H9 (cell line): ENCODE measurements at regions not wholly inside any gene's neighbourhood (a gene's known extent, or its start where the extent isn't known, plus 50 kb on each side); places are given as distances from the start of the nearest gene placed in this dataset.

ENCODE experiments used
- DNase-seq: peaks from one replicate; pipeline ENCODE4 v3.0.0-alpha.2; 2017
- H2AFZ ChIP-seq: one replicate; pipeline ENCODE4 v1.6.1; 2013; ENCODE audit warnings: mild to moderate bottlenecking, low read length, control low read depth, moderate library complexity
- H2AK5ac ChIP-seq: 2 replicates; pipeline ENCODE4 v1.6.1; 2013; ENCODE audit warnings: low read length, control low read depth, mixed read lengths; ENCODE audit not compliant: insufficient read length
- H2BK120ac ChIP-seq: one replicate; pipeline ENCODE4 v1.6.1; 2013; ENCODE audit warnings: low read depth, mild to moderate bottlenecking, low read length, control low read depth, inconsistent platforms; ENCODE audit not compliant: poor library complexity, severe bottlenecking
- H2BK12ac ChIP-seq: 2 replicates; pipeline ENCODE4 v1.6.1; 2013; ENCODE audit warnings: low read length, control low read depth, mixed read lengths, low read depth; ENCODE audit not compliant: insufficient read length
- H2BK15ac ChIP-seq: 2 replicates; pipeline ENCODE4 v1.6.1; 2013; ENCODE audit warnings: low read depth, low read length, control low read depth
- H2BK20ac ChIP-seq: one replicate; pipeline ENCODE4 v1.6.1; 2013; ENCODE audit warnings: low read depth, mild to moderate bottlenecking, low read length, control low read depth, inconsistent platforms; ENCODE audit not compliant: poor library complexity, severe bottlenecking
- H2BK5ac ChIP-seq: 2 replicates; pipeline ENCODE4 v1.6.1; 2013; ENCODE audit warnings: low read length, control low read depth, mixed read lengths; ENCODE audit not compliant: insufficient read length
- H3K14ac ChIP-seq: 2 replicates; pipeline ENCODE4 v1.6.1; 2013; ENCODE audit warnings: low read length, control low read depth; ENCODE audit not compliant: insufficient read depth
- H3K18ac ChIP-seq: 2 replicates; pipeline ENCODE4 v1.6.1; 2013; ENCODE audit warnings: low read depth, mild to moderate bottlenecking, mixed read lengths, low read length, control low read depth; ENCODE audit not compliant: insufficient read length
- H3K23ac ChIP-seq: 2 replicates; pipeline ENCODE4 v1.6.1; 2013; ENCODE audit warnings: low read length, control low read depth, mixed read lengths, low read depth; ENCODE audit not compliant: insufficient read length
- H3K23me2 ChIP-seq: 2 replicates; pipeline ENCODE4 v1.6.1; 2013; ENCODE audit warnings: low read depth, mild to moderate bottlenecking, mixed read lengths, low read length, control low read depth; ENCODE audit not compliant: insufficient read length, poor library complexity, severe bottlenecking
- H3K27ac ChIP-seq: 2 replicates; pipeline ENCODE4 v1.5.1; 2013; ENCODE audit warnings: low read length, control low read depth, mixed read lengths, low read depth; ENCODE audit not compliant: insufficient read length
- H3K27me3 ChIP-seq: 2 replicates; pipeline ENCODE4 v1.6.1; 2013; ENCODE audit warnings: low read length, control low read depth, inconsistent platforms; ENCODE audit not compliant: insufficient read depth
- H3K4ac ChIP-seq: 2 replicates; pipeline ENCODE4 v1.6.1; 2013; ENCODE audit warnings: low read depth, mild to moderate bottlenecking, control low read depth, inconsistent platforms, low read length, moderate library complexity
- H3K4me1 ChIP-seq: 2 replicates; pipeline ENCODE4 v1.6.1; 2013; ENCODE audit warnings: low read length, control low read depth, inconsistent platforms; ENCODE audit not compliant: insufficient read depth
- H3K4me2 ChIP-seq: 2 replicates; pipeline ENCODE4 v1.6.1; 2013; ENCODE audit warnings: low read length, control low read depth, mixed read lengths; ENCODE audit not compliant: insufficient read length, insufficient read depth
- H3K56ac ChIP-seq: 2 replicates; pipeline ENCODE4 v1.6.1; 2013; ENCODE audit warnings: low read depth, mild to moderate bottlenecking, mixed read lengths, low read length, control low read depth; ENCODE audit not compliant: insufficient read length
- H3K79me1 ChIP-seq: 2 replicates; pipeline ENCODE4 v1.6.1; 2013; ENCODE audit warnings: low read depth, mild to moderate bottlenecking, moderate library complexity, low read length, control low read depth, inconsistent platforms; ENCODE audit not compliant: insufficient read depth, poor library complexity, severe bottlenecking
- H3K79me2 ChIP-seq: 2 replicates; pipeline ENCODE4 v1.6.1; 2013; ENCODE audit warnings: low read length, control low read depth, inconsistent platforms; ENCODE audit not compliant: insufficient read depth
- H3K9ac ChIP-seq: 2 replicates; pipeline ENCODE4 v1.6.1; 2013; ENCODE audit warnings: low read length, control low read depth, mixed read lengths; ENCODE audit not compliant: insufficient read length; ENCODE audit errors: extremely low read depth
- H3K9me3 ChIP-seq: one replicate; pipeline ENCODE4 v1.6.1; 2013; ENCODE audit warnings: low read depth, low read length, inconsistent platforms; ENCODE audit not compliant: control insufficient read depth
- H3T11ph ChIP-seq: one replicate; pipeline ENCODE4 v1.6.1; 2013; ENCODE audit warnings: mild to moderate bottlenecking, low read length, control low read depth, inconsistent platforms
- H4K20me1 ChIP-seq: one replicate; pipeline ENCODE4 v1.6.1; 2013; ENCODE audit not compliant: control insufficient read depth, insufficient read length, insufficient read depth
- H4K5ac ChIP-seq: 2 replicates; pipeline ENCODE4 v1.6.1; 2013; ENCODE audit warnings: low read depth, mild to moderate bottlenecking, mixed read lengths, low read length, control low read depth; ENCODE audit not compliant: insufficient read length
- H4K8ac ChIP-seq: replicated peaks from 2 replicates; pipeline ENCODE4 v1.6.1; 2013; ENCODE audit warnings: low read length, control low read depth, mixed read lengths, low read depth; ENCODE audit not compliant: insufficient read length
- H4K91ac ChIP-seq: 2 replicates; pipeline ENCODE4 v1.6.1; 2013; ENCODE audit warnings: low read depth, mild to moderate bottlenecking, moderate library complexity, mixed read lengths, low read length, control low read depth; ENCODE audit not compliant: insufficient read length
- H3K27ac Mint-ChIP-seq, 3 experiments: 2 replicates in 2 of 3; 3 replicates in 1 of 3; pipeline ENCODE4 v1.8.0; 2020 to 2021; ENCODE audit warnings: mixed read lengths in 3 of 3, mild to moderate bottlenecking in 1 of 3, moderate library complexity in 1 of 3
- H3K27me3 Mint-ChIP-seq: 2 replicates; pipeline ENCODE4 v1.8.0; 2021; ENCODE audit warnings: low read depth, mild to moderate bottlenecking, moderate library complexity, mixed read lengths
- H3K36me3 Mint-ChIP-seq, 3 experiments: 2 replicates in 2 of 3; 3 replicates in 1 of 3; pipeline ENCODE4 v1.8.0; 2020 to 2021; ENCODE audit warnings: low read depth in 3 of 3, mixed read lengths in 3 of 3; ENCODE audit not compliant: insufficient read depth in 1 of 3
- H3K4me1 Mint-ChIP-seq, 2 experiments: 2 replicates each; pipeline ENCODE4 v1.8.0; 2020; ENCODE audit warnings: mixed read lengths in 2 of 2
- H3K4me3 Mint-ChIP-seq, 2 experiments: 2 replicates in 1 of 2; 3 replicates in 1 of 2; pipeline ENCODE4 v1.8.0; 2020 to 2021; ENCODE audit warnings: mild to moderate bottlenecking in 2 of 2, mixed read lengths in 2 of 2, moderate library complexity in 1 of 2
- H3K9me3 Mint-ChIP-seq, 2 experiments: 2 replicates in 1 of 2; 3 replicates in 1 of 2; pipeline ENCODE4 v1.8.0; 2020; ENCODE audit warnings: mild to moderate bottlenecking in 2 of 2, mixed read lengths in 2 of 2, moderate library complexity in 1 of 2
- CTCF ChIP-seq: fragments of 200-600 bp; sonication (generic); conservative IDR thresholded peaks from 3 replicates; pipeline ENCODE4 v1.8.0; 2021; ENCODE audit warnings: antibody characterized with exemption, mild to moderate bottlenecking
- WGBS: extraction: QIAGEN DNeasy Blood & Tissue Kit; methylation state at CpG from one replicate; pipeline ENCODE4 v1.1.7; 2013; ENCODE audit warnings: missing lambda C conversion rate, low lambda C conversion rate, mixed read lengths; ENCODE audit not compliant: insufficient read length; ENCODE audit errors: extremely low coverage; 5-methylcytosine and 5-hydroxymethylcytosine counted together

DNA sequence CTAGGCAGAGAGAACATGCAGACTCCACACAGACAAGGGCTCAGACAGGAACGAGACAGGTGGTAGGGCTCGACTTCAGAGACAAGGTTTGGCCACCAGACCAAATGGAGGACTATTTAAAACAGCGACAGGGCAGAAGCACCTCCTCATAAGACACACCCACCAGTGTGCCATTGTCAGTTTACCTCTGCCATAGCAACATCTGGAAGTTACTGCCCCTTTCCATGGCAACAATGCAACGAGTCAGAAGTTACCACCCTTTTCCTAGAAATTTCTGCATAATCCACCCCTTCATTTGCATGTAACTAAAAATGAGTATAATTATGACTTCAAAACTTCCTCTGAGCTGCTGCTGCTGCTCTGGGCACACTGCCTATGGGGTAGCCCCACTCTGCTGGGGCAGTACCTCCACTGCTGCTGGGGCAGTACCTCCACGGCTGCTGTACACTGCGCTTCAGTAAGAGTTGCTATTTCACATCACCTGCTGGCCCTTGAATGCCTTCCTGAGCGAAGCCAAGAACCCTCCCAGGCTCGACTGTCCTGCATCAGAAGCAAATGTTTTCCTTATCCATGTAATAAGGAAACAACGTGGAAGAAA, 2222.3 kb upstream of the AGA start:
- Histone ChIP-seq H3K23me2 (no peaks in the 10 kb centered on the region), H3K56ac (no peak overlapping the region), H3K4me1 (no peaks in the 10 kb centered on the region), H4K20me1 (no peaks in the 10 kb centered on the region), H3K18ac (no peak overlapping the region), H2BK20ac (no peak overlapping the region), H3K9ac (no peak overlapping the region), H3K4me2 (no peak overlapping the region), H2AK5ac (no peak overlapping the region), H3T11ph (no peak overlapping the region), H3K79me2 (no peaks in the 10 kb centered on the region), H2BK12ac (no peak overlapping the region), H3K27ac (no peak overlapping the region), H3K23ac (no peak overlapping the region), H3K9me3 (no peaks in the 10 kb centered on the region), H3K4ac (no peak overlapping the region), H2AFZ (no peak overlapping the region), H3K27me3 (no peaks in the 10 kb centered on the region), H4K91ac (no peak overlapping the region), H4K8ac (no peak overlapping the region), H3K14ac (no peak overlapping the region), H3K79me1 (no peaks in the 10 kb centered on the region), H2BK120ac (no peak overlapping the region), H4K5ac (no peak overlapping the region), H2BK5ac (no peak overlapping the region), H2BK15ac (no peak overlapping the region)
- Mint-ChIP-seq H3K27me3 (no peaks in the 10 kb centered on the region; the same call in 1 of the 2 replicates), H3K4me3 (no peak overlapping the region), H3K4me1 (peaks cover 3 to 10% of the 10 kb centered on the region in 2 experiments; a peak in 3 of 4 replicates), H3K9me3 (peaks cover 2% of the 10 kb centered on the region in 2 experiments; a peak in 3 of 5 replicates), H3K36me3 (peaks cover 0 to 5% (median 0%) of the 10 kb centered on the region in 3 experiments; a peak in 2 of 7 replicates), H3K27ac (no peak overlapping the region)
- no peak for DNase-seq
- TF ChIP-seq CTCF, result no peak
- WGBS, result no CpG with 5 or more reads among the region's 9 CpGs
